ENCODE measurements at regions not wholly inside any gene's neighbourhood (a gene's known extent, or its start where the extent isn't known, plus 50 kb on each side); places are given as distances from the start of the nearest gene placed in this dataset.

GRCh38 chr13:99647596-99647985 lies 146.3 kb downstream of the TM9SF2 start:
- no peaks in the 10 kb centered on the region for H3K27me3 ChIP-seq
- ATAC-seq (no peak), DNase-seq (no peak)
- no peaks in the 10 kb centered on the region for H3K9me3 ChIP-seq
- H3K4me3 ChIP-seq, result no peak overlapping the region
- TF ChIP-seq CTCF (IDR thresholded peaks at IDR 0.05), result no peak
- no peaks in the 10 kb centered on the region for H3K4me1 ChIP-seq
- intact Hi-C loops (cut with DNase I), result no loop called here
- H3K27ac ChIP-seq, result no peak overlapping the region
- no peaks in the 10 kb centered on the region for H3K36me3 ChIP-seq

- no peaks in the 10 kb centered on the region for H3K27me3 ChIP-seq
- no peak overlapping the region for H3K4me3 ChIP-seq
- DNase-seq (no peak), ATAC-seq (no peak)
- intact Hi-C loops (cut with DNase I), result no loop called here
- no peaks in the 10 kb centered on the region for H3K36me3 ChIP-seq
- TF ChIP-seq CTCF (IDR thresholded peaks at IDR 0.05), result no peak
- no peaks in the 10 kb centered on the region for H3K9me3 ChIP-seq
- H3K4me1 ChIP-seq, result no peaks in the 10 kb centered on the region
- H3K27ac ChIP-seq, result no peak overlapping the region
These were observed 145.8 kb downstream of the TM9SF2 start for GRCh38 chr13:99646866-99647595.

GRCh38 chr13:99642841-99643240 lies 141.6 kb downstream of the TM9SF2 start:
- DNase-seq (no peak), ATAC-seq (no peak)
- Histone ChIP-seq H3K27me3 (no peaks in the 10 kb centered on the region), H3K4me3 (no peak overlapping the region), H3K27ac (no peak overlapping the region), H3K9me3 (no peaks in the 10 kb centered on the region), H3K4me1 (no peaks in the 10 kb centered on the region), H3K36me3 (no peaks in the 10 kb centered on the region)
- no peak for TF ChIP-seq CTCF (IDR thresholded peaks at IDR 0.05)
- intact Hi-C loops (cut with DNase I), result no loop called here

GRCh38 chr13:99642006-99642405 lies 140.7 kb downstream of the TM9SF2 start:
- TF ChIP-seq CTCF (IDR thresholded peaks at IDR 0.05), result no peak
- H3K4me1 ChIP-seq, result no peaks in the 10 kb centered on the region
- H3K27me3 ChIP-seq, result no peaks in the 10 kb centered on the region
- intact Hi-C loops (cut with DNase I), result no loop called here
- no peaks in the 10 kb centered on the region for H3K36me3 ChIP-seq
- DNase-seq, result no peak
- ATAC-seq, result no peak
- no peak overlapping the region for H3K4me3 ChIP-seq
- no peak overlapping the region for H3K27ac ChIP-seq
- no peaks in the 10 kb centered on the region for H3K9me3 ChIP-seq

GRCh38 chr13:99640260-99640659 lies 139.0 kb downstream of the TM9SF2 start:
- TF ChIP-seq CTCF (IDR thresholded peaks at IDR 0.05), result no peak
- Histone ChIP-seq H3K27ac (no peak overlapping the region), H3K27me3 (no peaks in the 10 kb centered on the region), H3K9me3 (no peaks in the 10 kb centered on the region), H3K4me3 (no peak overlapping the region), H3K36me3 (no peaks in the 10 kb centered on the region), H3K4me1 (no peaks in the 10 kb centered on the region)
- ATAC-seq (no peak), DNase-seq (no peak)
- intact Hi-C loops (cut with DNase I), result no loop called here

Data from left lung (tissue), 4 donors.